OCI-LY7 (cell line): ENCODE measurements at regions not wholly inside any gene's neighbourhood (a gene's known extent, or its start where the extent isn't known, plus 50 kb on each side); places are given as distances from the start of the nearest gene placed in this dataset.
"Not testable (repeated sequence)": the region's sequence is repeated elsewhere in the genome, so short reads cannot be mapped to it uniquely, and the experiment has no call there.

Source experiments
- BruUV-seq: library from RNA; stranded (reverse); fragments of 400-500 nt; replicated peaks from 2 replicates; lab custom pipeline; 2021; lab: Mats Ljungman, UMichigan
- CTCF ChIA-PET: fragments of 300-600 bp; sonication (Branson Sonifier 250); formaldehyde crosslinking; loops from one replicate; lab custom pipeline; 2022; ENCODE audit warnings: antibody characterized with exemption; ENCODE audit not compliant: unreplicated experiment; lab: Charles Lee
- POLR2A ChIA-PET: fragments of 300-600 bp; sonication (Branson Sonifier 250); formaldehyde crosslinking; loops from one replicate; lab custom pipeline; 2022; ENCODE audit warnings: antibody characterized with exemption; lab: Charles Lee
- DNase-seq: peaks from one replicate; pipeline ENCODE4 v3.0.0-alpha.2; 2015; ENCODE audit warnings: low spot score
- H2AFZ ChIP-seq: fragments of 200-600 bp; sonication (generic), shearing (Covaris generic); 2 replicates; pipeline ENCODE4 v1.6.1; 2014; ENCODE audit warnings: mild to moderate bottlenecking, antibody characterized with exemption, low read length, moderate library complexity
- H3K27ac ChIP-seq: fragments of 200-600 bp; sonication (generic); 2 replicates; pipeline ENCODE4 v1.5.1; 2014; ENCODE audit warnings: mixed run types, low read depth, mild to moderate bottlenecking, moderate library complexity, low read length, inconsistent platforms; ENCODE audit not compliant: poor library complexity, severe bottlenecking
- H3K36me3 ChIP-seq: fragments of 200-600 bp; sonication (generic); 2 replicates; pipeline ENCODE4 v1.6.1; 2014; ENCODE audit warnings: mild to moderate bottlenecking, antibody characterized with exemption, low read length, moderate library complexity, mixed read lengths; ENCODE audit not compliant: insufficient read depth
- H3K4me1 ChIP-seq: fragments of 200-600 bp; sonication (generic); 2 replicates; pipeline ENCODE4 v1.5.1; 2014; ENCODE audit warnings: mild to moderate bottlenecking, low read length; ENCODE audit not compliant: insufficient read depth, poor library complexity, severe bottlenecking
- H3K4me2 ChIP-seq: fragments of 200-600 bp; sonication (generic); 2 replicates; pipeline ENCODE4 v1.6.1; 2014; ENCODE audit warnings: mild to moderate bottlenecking, low read length
- H3K4me3 ChIP-seq: fragments of 200-600 bp; sonication (generic); 2 replicates; pipeline ENCODE4 v1.5.1; 2014; ENCODE audit warnings: mild to moderate bottlenecking, low read depth, low read length; ENCODE audit not compliant: poor library complexity, severe bottlenecking
- H3K79me2 ChIP-seq: fragments of 200-600 bp; sonication (generic); 2 replicates; pipeline ENCODE4 v1.6.1; 2016; ENCODE audit warnings: low read depth, mild to moderate bottlenecking, low read length, moderate library complexity, mixed read lengths; ENCODE audit not compliant: insufficient read depth
- H3K9me2 ChIP-seq: fragments of 200-600 bp; sonication (generic); 2 replicates; pipeline ENCODE4 v1.6.1; 2016; ENCODE audit warnings: mild to moderate bottlenecking, low read length, mixed read lengths; ENCODE audit not compliant: insufficient read depth
- H3K9me3 ChIP-seq: fragments of 200-600 bp; sonication (generic); 2 replicates; pipeline ENCODE4 v1.6.1; 2014; ENCODE audit warnings: mild to moderate bottlenecking, mixed run types, low read length, mixed read lengths
- H4K20me1 ChIP-seq: fragments of 200-600 bp; sonication (generic); 2 replicates; pipeline ENCODE4 v1.6.1; 2014; ENCODE audit warnings: mild to moderate bottlenecking, antibody characterized with exemption, low read length, moderate library complexity, mixed read lengths; ENCODE audit not compliant: insufficient read depth
- CTCF ChIP-seq: fragments of 200-600 bp; sonication (generic); conservative IDR thresholded peaks from 2 replicates; pipeline ENCODE4 v1.5.1; 2014; ENCODE audit warnings: mild to moderate bottlenecking, antibody characterized with exemption, low read length, moderate library complexity, mixed read lengths
- EZH2phosphoT487 ChIP-seq: fragments of 200-600 bp; sonication (generic); IDR thresholded peaks from 2 replicates; pipeline ENCODE4 v1.6.1; 2018; ENCODE audit warnings: low read depth, borderline replicate concordance, mild to moderate bottlenecking, mixed run types, antibody characterized with exemption, low read length, moderate library complexity, mixed read lengths
- intact Hi-C: fragments of 100-400 bp; cut with micrococcal nuclease; formaldehyde crosslinking; loops from one replicate; pipeline ENCODE4 v1.10.0; 2022; ENCODE audit not compliant: unreplicated experiment

- Histone ChIP-seq H3K4me1 (no peaks in the 10 kb centered on the region), H3K27ac (no peak overlapping the region), H2AFZ (no peak overlapping the region), H4K20me1 (no peaks in the 10 kb centered on the region), H3K4me3 (no peak overlapping the region), H3K4me2 (no peak overlapping the region), H3K9me3 (no peaks in the 10 kb centered on the region), H3K9me2 (no peaks in the 10 kb centered on the region), H3K36me3 (no peaks in the 10 kb centered on the region), H3K79me2 (no peaks in the 10 kb centered on the region)
- CTCF ChIA-PET = interaction anchor here (0.5 kb wide), 1 partner anchor 105 kb away, joined by 3 read pairs; no protein-coding TSS in a partner anchor
- intact Hi-C loops = no loop called here
- TF ChIP-seq CTCF (no peak), EZH2phosphoT487 (no peak)
- no peak for DNase-seq
- POLR2A ChIA-PET = no interaction called here
- no TSS peak for BruUV-seq
Measured at GRCh38 chr2:20113004-20113796, 61.8 kb upstream of the LAPTM4A start.

GRCh38 chr2:20112361-20112760 is 60.9 kb upstream of the LAPTM4A start:
- H3K4me3 ChIP-seq, H3K9me2 ChIP-seq, DNase-seq, CTCF ChIA-PET, H3K36me3 ChIP-seq, H2AFZ ChIP-seq, H3K4me1 ChIP-seq, H3K27ac ChIP-seq, H3K79me2 ChIP-seq, H3K9me3 ChIP-seq, H4K20me1 ChIP-seq, H3K4me2 ChIP-seq, intact Hi-C loops, BruUV-seq: not testable (repeated sequence)
- POLR2A ChIA-PET = interaction anchor here (0.6 kb wide), 1 partner anchor 115 kb away, joined by 3 read pairs; no protein-coding TSS in a partner anchor

GRCh38 chr2:20111311-20112131 is 60.1 kb upstream of the LAPTM4A start:
- BruUV-seq = no TSS peak
- Histone ChIP-seq H3K4me3 (no peak overlapping the region), H3K36me3 (no peaks in the 10 kb centered on the region), H3K4me2 (no peak overlapping the region), H3K4me1 (no peaks in the 10 kb centered on the region), H2AFZ (no peak overlapping the region), H4K20me1 (no peaks in the 10 kb centered on the region), H3K79me2 (no peaks in the 10 kb centered on the region), H3K9me2 (no peaks in the 10 kb centered on the region), H3K9me3 (no peaks in the 10 kb centered on the region), H3K27ac (no peak overlapping the region)
- no peak for DNase-seq
- ChIA-PET CTCF (no interaction called here), POLR2A (no interaction called here)
- TF ChIP-seq EZH2phosphoT487 = no peak
- TF ChIP-seq CTCF = no peak
- intact Hi-C loops = no loop called here
